GM21619 (cell line): ENCODE measurements at regions not wholly inside any gene's neighbourhood (a gene's known extent, or its start where the extent isn't known, plus 50 kb on each side); places are given as distances from the start of the nearest gene placed in this dataset.
"Not testable (repeated sequence)": the region's sequence is repeated elsewhere in the genome, so short reads cannot be mapped to it uniquely, and the experiment has no call there.

Source experiments
- ATAC-seq: cut with Tn5 transposase; IDR thresholded peaks from one replicate; pipeline ENCODE4 v1.9.1; 2021; ENCODE audit not compliant: unreplicated experiment

DNA sequence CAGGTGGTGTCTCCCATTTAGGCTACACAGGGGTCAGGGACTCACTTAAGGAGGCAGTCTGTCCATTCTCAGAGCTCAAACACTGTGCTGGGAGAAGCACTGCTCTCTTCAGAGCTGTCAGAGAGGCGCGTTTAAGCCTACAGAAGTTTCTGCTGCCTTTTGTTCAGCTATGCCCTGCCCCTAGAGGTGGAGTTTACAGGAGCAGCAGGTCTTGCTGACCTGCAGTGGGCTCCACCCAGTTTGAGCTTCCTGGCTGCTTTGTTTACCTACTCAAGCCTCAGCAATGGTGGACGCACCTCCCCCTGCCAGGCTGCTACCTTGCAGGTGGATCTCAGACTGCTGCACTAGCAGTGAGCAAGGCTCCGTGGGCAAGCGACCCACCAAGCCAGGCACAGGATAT lies 260.1 kb downstream of the MEF2C start:
- ATAC-seq = not testable (repeated sequence)

DNA sequence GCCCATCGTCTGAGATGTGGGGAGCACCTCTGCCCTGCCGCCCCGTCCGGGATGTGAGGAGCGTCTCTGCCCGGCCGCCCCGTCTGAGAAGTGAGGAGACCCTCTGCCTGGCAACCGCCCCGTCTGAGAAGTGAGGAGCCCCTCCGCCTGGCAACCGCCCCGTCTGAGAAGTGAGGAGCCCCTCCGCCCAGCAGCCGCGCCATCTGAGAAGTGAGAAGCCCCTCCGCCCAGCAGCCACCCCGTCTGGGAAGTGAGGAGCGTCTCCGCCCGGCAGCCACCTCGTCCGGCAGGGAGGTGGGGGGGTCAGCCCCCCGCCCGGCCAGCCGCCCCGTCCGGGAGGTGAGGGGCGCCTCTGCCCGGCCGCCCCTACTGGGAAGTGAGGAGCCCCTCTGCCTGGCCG lies 267.2 kb downstream of the MEF2C start:
- not testable (repeated sequence) for ATAC-seq

DNA sequence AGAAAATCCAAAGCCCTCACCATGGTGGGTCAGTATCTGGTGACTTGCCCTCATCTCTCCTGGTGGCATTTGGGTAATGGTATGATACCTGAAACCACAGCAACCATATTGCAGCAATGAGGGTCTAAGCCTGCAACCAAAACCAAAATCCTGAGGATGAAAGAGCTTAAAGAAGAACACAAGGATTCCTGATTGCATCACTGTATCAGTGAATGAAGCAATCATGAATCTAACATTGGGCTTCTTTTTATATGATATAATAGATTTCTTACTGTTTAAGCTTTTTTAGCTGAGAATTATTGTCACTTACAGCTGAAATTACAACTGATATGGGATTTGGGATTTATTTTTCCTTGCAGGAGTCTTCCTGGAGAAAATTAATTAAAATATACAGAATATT lies 269.9 kb downstream of the MEF2C start:
- no peak for ATAC-seq

DNA sequence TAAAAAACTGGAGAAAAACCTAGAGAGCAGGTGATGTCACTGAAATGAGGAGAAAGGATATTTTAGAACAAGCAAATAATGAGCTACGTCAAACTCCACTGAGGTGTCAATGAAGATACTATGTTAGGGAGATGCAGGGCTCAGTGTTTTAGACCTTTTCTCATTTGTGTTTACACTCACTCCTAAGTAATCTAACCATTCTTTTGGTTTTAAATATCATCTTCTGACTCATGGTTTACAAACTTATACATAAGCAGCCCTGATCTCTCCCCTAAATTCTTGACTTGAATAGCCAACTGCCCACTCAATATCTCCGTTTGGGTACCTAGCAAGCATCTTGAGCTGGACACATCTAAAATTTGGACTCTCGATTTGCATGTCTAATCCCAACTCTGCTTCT lies 272.4 kb downstream of the MEF2C start:
- no peak for ATAC-seq

DNA sequence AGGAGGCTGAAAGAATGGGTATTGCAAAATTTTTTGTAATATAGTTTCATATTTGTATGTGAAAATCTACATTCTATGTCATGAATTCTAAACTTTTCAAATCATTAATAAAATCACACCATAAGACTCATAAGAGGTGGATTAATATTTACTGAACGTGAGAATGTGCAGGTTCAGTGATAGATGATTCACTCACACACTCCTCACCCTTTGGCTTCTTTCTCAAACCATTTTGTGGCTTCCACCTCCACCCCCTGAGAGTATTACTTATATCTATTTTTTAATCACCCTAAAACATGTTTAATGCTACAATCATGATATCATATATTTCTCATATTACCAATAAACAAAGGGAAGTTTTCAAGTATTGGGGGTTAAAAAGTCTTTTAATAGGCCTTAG lies 275.5 kb downstream of the MEF2C start:
- no peak for ATAC-seq

DNA sequence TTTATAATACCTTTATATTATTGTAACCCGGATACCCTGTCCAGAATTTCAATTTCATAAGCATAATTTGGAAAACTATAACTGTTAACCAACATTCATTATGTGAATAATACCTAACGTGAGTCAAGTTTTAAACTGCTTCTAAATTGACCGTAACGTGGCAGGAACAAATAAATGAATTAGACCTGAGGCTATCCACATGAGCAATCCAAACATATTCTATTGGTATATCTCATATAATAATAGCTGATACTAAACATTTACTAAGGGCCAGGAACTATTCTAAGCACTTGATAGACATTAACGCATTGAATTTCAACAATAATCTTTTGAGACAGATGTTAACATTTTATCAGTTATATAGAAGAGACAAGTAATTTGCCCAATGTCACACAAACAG lies 276.4 kb downstream of the MEF2C start:
- no peak for ATAC-seq

DNA sequence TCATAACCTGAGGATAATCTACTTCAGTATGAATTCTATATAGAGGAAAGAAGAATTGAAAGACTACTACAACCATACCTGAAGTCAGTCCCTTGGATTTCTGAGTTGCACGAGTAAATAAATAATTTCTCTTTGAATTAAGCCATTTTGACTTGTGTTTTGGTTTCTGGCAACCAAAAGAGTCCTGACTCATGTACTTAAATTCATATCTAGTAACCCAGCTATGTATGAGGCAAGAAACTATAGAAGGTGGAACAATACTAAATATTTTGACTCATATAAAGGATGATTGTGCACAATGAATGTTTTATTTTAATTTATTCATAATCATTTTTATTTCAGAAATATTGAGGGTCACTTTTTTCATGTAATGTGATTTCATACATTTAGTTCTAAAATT lies 276.8 kb downstream of the MEF2C start:
- ATAC-seq = no peak

DNA sequence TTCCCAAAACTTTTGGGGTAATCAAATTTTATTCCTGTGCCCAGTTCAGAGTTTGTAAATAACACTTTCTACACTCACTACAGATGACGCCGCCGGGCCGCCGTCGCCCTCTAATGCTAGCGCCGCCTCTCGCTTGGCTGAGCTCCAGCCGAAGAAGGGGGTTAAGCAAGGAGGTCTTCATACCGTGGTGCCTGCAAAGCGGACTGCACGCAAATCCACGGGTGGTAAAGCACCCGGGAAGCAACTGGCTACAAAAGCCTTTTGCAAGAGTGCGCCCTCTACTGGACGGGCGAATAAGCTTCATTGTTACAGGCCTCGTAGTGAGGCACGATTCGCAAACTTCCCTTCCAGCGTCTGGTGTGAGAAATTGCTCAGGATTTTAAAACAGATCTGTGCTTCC lies 280.4 kb downstream of the MEF2C start:
- no peak for ATAC-seq

DNA sequence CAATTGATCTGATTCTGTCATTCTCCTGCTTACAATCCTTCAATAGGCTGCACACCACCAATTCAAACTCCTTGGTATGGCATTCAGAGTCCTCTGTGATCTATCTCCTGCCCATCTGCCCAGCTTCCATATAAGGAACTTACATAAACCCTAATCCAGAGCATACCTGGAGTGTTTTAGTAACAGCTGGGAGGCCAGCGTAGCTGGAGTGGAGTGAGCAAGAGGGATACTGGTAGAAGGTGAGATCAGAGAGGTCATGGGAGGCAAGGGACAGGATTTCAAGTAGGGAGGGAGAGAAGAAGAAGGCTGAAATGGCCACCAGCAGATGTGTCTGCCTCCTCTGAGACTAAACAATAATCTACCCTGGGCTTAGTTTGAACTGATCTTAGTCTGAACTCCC lies 288.5 kb downstream of the MEF2C start:
- ATAC-seq = no peak

DNA sequence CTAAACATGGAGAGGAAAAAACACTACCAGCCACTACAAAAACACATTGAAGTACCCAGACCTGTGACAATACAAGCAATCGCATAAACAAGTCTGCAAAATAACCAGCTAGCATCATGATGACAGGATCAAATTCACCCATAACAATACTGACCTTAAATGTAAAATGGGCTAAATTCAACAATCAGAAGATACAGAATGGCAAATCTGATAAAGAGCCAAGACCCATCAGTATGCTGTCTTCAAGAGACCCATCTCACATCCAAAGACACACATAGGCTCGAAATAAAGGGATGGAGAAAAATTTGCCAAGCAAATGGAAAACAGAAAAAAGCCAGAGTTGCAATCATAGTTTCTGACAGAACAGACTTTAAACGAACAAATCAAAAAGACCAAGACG lies 294.4 kb downstream of the MEF2C start:
- ATAC-seq = no peak

DNA sequence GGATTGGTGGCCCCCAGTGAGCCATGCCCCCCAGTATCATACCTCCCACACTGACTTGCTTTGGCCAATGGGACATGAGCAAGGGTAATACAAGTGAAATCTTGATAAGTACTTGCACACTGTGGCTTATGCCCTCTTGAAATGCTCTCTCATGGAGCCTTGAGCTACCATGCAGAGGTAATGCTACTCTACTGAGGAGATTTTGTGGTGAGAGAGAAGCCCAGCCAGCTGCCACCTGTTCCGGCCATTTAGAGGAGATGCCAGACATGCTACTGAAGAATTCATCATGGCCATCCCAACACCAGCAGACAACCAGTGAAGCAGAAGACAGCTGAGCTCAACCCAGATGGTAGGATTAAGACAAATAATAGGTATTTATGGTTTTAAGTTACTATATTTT lies 299.5 kb downstream of the MEF2C start:
- ATAC-seq = no peak

DNA sequence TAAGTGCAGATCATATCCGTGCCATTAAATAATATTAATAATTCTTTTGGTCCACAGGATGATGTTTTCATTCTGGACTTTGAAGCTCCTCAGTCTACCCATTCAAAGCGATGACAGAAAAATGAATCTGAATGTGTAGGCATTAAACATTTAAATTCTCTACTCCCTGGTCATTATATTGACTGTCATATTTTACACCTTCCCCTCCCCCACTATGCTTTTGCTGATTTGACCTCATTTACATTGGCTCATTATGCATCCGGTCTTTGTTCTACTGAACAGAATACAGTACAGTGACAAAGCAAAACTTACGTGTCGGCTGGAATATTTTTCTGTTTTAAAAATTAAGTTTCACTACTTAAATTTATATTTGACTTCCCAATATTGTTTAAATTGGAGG lies 289.7 kb upstream of the TMEM161B start:
- ATAC-seq = no peak

DNA sequence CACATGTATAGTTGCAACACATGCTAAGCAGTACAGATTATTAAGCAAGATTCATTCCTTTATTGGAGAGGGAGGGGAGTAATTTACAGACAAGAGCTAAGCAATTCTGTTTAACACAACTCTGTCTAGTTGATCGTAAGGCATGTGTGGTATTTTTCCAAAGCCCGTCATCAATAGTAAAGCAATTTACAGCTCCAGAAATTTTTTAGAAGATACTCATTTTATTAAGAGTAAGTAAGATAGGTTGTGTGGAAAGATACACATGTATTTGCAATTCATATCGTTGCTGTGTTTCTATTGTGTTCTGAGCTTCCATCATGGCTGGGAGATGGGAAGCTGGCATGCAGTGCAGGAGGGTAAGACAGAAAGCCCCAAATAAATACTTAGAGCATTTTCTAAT lies 289.2 kb upstream of the TMEM161B start:
- ATAC-seq = no peak

DNA sequence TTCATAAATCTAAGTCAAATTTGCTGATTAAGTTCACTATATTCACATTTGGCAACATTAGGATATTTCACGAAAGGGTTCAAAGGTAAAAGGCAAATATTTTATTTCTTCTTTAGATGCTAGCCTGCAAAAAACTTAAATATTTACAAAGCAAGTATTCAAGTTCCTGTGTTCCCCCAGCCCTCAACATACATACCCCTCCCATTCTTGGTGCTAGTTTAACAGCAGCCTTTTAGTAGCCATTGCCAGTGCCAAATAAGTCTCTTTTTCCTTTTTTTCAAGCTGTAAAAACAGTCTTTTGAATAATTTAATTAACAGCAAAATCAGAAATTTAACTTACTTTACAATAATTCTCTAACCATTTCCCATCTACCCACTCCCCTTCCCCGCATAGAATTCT lies 288.5 kb upstream of the TMEM161B start:
- no peak for ATAC-seq

DNA sequence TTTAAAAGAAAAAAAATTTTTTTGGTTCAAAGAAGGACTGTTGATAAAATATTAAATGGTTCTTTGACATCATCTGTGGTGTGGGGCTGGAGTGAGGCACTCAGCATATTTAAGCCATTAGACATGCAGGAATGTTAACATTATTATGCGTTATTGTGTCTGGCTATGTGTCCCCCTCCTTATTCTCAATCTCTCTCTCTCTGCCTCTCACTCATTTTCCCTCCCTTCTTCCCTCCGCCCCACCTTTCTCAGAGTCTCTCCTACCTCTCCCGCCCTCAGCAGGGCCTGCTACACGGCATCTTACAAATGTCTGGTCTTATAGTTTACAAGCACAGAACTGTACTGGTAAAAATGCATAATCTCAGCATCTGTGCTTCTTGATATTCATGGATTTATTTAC lies 287.8 kb upstream of the TMEM161B start:
- no peak for ATAC-seq

DNA sequence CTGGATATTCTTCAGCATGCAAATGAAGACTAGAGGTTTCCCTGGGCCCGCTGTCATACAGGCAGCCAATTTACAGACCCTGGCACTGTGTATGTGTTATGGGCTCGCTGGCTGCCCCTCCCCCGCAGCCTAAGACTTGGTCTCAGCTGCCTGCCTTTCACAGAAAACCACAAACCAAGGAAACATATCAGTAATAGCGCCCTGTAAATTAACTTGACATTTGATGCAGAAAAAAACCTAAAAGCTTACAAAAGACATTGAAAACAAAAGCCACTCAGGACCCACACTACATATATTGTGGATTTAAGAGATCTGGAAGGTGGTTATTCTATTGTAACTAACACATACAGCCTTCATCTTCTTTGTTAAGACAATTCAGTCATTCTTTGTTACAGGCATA lies 287.0 kb upstream of the TMEM161B start:
- ATAC-seq = no peak

DNA sequence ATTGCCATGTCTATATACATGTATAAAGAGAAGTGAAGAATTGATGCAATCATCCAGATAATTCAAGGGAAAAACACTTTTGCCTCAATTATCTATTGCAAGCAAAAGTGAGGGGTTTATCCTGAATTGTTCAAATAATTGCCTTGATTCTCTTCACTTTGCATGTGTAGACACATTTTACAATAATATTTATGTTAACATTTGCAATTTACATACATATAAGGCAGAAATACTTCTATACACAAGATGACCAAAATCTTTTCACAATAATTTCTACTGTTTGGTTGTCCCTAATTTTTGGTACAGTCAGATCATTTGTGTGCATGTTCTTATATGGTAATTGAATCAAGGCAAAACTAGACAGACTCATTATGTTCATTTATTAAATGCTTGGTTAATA lies 285.3 kb upstream of the TMEM161B start:
- no peak for ATAC-seq

DNA sequence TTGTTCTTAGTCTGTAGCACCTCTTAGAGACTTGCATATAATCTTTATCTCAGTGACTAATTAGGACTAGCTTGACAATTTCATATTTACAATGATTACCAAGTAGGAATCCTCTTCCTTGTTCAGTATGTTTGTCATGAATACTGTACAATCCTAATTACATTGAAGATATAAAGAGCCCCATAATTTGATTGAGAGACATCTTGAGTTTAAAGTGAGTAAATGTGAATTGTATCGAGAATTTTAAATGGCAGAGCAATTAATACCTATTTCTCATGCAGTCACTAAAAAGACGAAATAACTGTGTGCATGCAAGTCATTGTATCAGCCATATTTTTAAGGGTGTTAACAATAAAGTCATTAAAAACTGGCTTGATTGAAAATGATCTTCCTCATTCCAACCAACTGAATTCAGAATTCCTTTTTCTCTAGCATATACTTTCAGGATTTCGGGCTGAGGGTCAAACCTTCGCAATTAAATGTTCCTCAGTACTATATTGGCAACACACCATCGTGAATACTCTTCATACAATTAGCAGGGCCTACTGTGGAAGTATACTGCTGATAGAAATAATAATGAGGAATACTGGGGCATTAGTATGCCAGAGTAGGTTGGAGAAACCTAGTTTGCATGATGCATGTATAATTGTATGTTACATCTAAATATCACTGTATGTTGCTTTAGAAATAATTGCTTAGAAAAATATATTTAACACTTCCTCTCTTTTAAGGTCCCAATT lies 284.7 kb upstream of the TMEM161B start:
- no peak for ATAC-seq

DNA sequence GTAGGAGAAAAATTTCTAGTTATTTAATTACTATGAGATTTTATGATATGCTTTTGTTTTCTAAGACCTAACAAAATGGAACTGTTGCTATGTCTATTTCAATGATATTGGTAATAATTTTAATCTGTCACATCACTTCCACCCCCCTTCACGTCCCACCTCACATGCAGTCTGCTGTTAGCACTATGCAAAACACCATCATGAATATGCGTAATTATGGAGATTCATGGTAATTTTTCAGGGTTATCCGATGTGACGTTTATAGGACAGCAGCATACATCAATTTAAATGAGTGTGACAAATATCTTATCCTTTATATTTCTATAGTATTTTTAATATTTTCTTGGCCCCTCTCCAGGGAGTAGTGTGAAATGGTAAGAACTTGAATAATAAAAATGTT lies 283.8 kb upstream of the TMEM161B start:
- ATAC-seq = no peak

DNA sequence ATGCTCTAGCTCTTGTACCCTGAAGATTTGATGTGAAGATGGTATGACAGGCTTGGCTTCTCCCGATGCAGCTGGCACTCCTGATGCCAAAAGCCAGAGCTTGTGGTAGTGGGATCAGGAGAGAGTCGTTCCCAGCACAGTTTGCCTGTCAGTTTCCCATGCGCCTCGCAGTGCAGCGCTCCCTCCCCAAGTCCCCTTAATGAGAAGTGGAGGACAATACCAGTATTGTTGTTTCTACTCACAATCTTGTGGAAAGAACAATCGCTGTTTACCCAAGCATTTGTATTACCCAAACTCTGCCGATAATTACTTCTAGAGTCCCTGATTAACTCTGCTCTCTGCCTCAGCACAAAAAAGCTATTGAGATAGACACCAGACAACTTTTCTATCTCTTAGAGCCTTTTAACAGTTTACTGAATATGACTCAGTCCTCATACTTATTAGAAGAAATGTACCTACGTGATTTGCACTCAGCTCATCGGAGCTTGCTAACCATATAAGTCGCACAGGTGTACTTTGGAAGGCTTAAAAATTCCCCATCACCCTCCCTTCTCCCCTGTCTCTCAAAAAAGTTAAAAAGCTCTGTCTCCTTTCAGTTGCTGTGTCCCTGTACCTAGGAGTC lies 283.2 kb upstream of the TMEM161B start:
- no peak for ATAC-seq

DNA sequence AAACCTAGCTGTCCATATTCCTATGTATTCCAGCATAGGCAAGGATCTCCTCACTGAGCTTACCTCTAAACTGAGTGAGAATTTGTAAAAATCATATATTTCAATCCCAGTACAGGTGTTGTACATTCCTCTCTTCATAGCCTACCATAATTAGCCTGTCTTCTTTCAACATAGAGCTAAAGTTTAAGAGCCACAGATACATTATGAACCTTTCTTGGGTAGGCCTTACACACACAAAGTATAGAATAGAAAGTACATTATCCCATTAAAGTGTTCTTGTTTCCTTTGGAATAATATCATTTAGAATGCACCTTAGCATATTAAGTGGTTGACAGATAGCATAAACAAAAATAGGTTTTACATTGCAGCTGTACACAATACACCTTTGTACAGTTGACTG lies 282.1 kb upstream of the TMEM161B start:
- ATAC-seq = no peak

DNA sequence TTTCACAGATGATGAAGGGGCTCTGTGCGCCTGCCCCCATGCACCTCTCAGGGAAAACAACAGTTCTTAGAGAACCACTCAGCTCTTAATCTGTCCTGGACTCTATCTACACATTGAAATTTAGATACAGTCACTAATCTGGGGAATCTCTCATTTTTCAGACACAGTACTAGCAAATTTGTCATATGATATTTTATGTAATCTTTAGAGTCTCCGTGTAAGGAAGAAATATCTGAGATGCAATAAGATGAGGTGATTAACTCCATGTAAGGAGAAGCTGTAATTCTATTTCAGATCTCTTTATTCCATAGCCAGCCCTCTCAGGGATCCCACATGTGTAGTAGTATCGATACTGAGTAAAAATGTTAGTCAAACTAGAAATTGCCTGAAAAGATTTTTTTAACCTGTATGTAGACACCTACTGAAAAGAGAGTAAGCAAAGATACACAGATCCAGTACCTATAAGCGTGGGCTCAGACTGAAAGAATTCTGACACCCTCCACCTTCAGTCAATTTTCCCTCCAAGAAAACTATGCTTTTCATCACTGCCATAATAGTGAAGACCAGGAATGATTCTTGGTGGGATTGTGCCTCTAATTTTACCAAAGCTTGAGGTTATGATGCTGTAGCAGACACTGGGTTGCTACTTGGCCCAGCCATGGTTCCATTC lies 279.6 kb upstream of the TMEM161B start:
- ATAC-seq = no peak

DNA sequence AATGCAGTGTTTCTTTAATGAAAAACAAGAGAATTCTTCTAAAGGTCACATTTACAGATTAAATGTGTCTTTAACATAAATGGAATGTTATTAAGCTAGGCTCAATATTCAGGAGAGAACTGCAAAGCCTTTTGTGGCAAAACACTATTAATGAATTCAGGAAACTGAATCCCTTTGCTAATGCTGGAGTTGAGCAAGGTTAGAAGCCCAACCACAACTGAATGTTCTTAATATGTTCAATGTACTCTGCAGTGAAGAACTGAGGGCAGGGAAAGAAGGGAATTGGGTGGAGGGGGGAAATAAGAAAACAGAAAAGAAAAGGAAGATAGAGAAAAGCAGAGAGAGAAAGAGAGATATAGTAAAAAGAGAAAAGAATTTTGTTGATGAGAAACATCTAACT lies 276.7 kb upstream of the TMEM161B start:
- no peak for ATAC-seq
